WTC11 (cell line): ENCODE measurements at regions not wholly inside any gene's neighbourhood (a gene's known extent, or its start where the extent isn't known, plus 50 kb on each side); places are given as distances from the start of the nearest gene placed in this dataset.

Experiments used
- ATAC-seq: fragments of 200-7000 bp; cut with Tn5 transposase; 2 replicates; pipeline ENCODE4 v1.10.0; 2021; ENCODE audit warnings: mild to moderate bottlenecking, moderate library complexity
- CTCF ChIA-PET: fragments of 300-600 bp; sonication (Branson Sonifier 250); formaldehyde crosslinking; loops from one replicate; lab custom pipeline; 2021; ENCODE audit warnings: antibody characterized with exemption; lab: Charles Lee
- POLR2A ChIA-PET: fragments of 350-600 bp; sonication (Branson Sonifier 250); formaldehyde crosslinking; loops from one replicate; lab custom pipeline; 2021; ENCODE audit warnings: antibody characterized with exemption; lab: Charles Lee
- DNase-seq: peaks from one replicate; pipeline ENCODE4 v3.0.0; 2021; ENCODE audit warnings: low spot score
- H3K27ac Mint-ChIP-seq: 2 replicates; pipeline ENCODE4 v1.8.0; 2021; ENCODE audit warnings: mixed read lengths
- H3K27me3 Mint-ChIP-seq: 2 replicates; pipeline ENCODE4 v1.8.0; 2021; ENCODE audit warnings: low read depth, mild to moderate bottlenecking, moderate library complexity, mixed read lengths
- H3K36me3 Mint-ChIP-seq: 2 replicates; pipeline ENCODE4 v1.8.0; 2021; ENCODE audit warnings: mixed read lengths
- H3K4me1 Mint-ChIP-seq: 2 replicates; pipeline ENCODE4 v1.8.0; 2022; ENCODE audit warnings: mixed read lengths
- H3K4me3 Mint-ChIP-seq: 2 replicates; pipeline ENCODE4 v1.8.0; 2021; ENCODE audit warnings: mild to moderate bottlenecking, moderate library complexity, mixed read lengths
- H3K9me3 Mint-ChIP-seq: 2 replicates; pipeline ENCODE4 v1.8.0; 2021; ENCODE audit warnings: mixed read lengths
- ZBTB21 ChIP-seq: sonication (generic); formaldehyde crosslinking; IDR thresholded peaks from 2 replicates; pipeline ENCODE4 v1.8.1; 2023; ENCODE audit warnings: mild to moderate bottlenecking, missing genetic modification reagents, borderline replicate concordance
- ZNF671 ChIP-seq: fragments of 250-450 bp; sonication (Bioruptor Pico); IDR thresholded peaks from 2 replicates; pipeline ENCODE4 v1.8.0; 2021; ENCODE audit warnings: mild to moderate bottlenecking
- TF ChIP-seq, protein P1 (sequence below): sonication (generic); formaldehyde crosslinking; IDR thresholded peaks from 2 replicates; pipeline ENCODE4 v1.8.0; 2023; ENCODE audit warnings: missing genetic modification reagents
- TF ChIP-seq, protein P2 (sequence below): sonication (generic); formaldehyde crosslinking; IDR thresholded peaks from 2 replicates; pipeline ENCODE4 v1.8.0; 2022; ENCODE audit warnings: mild to moderate bottlenecking, missing genetic modification reagents
- TF ChIP-seq, protein P3 (sequence below): fragments of 250-450 bp; sonication (Bioruptor Pico); IDR thresholded peaks from 2 replicates; pipeline ENCODE4 v1.8.0; 2021; ENCODE audit warnings: mild to moderate bottlenecking
- TF ChIP-seq, protein P4 (sequence below): sonication (generic); formaldehyde crosslinking; IDR thresholded peaks from 2 replicates; pipeline ENCODE4 v1.8.1; 2023; ENCODE audit warnings: mild to moderate bottlenecking, missing genetic modification reagents
- TF ChIP-seq, protein P5 (sequence below): sonication (generic); formaldehyde crosslinking; conservative IDR thresholded peaks from 2 replicates; pipeline ENCODE4 v1.8.1; 2023; ENCODE audit warnings: mild to moderate bottlenecking, low read depth, missing genetic modification reagents, moderate library complexity
- TF ChIP-seq, protein P6 (sequence below): sonication (generic); formaldehyde crosslinking; IDR thresholded peaks from 2 replicates; pipeline ENCODE4 v1.8.0; 2022; ENCODE audit warnings: missing genetic modification reagents
- TF ChIP-seq, protein P7 (sequence below): sonication (generic); formaldehyde crosslinking; IDR thresholded peaks from 2 replicates; pipeline ENCODE4 v1.8.1; 2022; ENCODE audit warnings: mild to moderate bottlenecking, missing genetic modification reagents, moderate library complexity, borderline replicate concordance

DNA sequence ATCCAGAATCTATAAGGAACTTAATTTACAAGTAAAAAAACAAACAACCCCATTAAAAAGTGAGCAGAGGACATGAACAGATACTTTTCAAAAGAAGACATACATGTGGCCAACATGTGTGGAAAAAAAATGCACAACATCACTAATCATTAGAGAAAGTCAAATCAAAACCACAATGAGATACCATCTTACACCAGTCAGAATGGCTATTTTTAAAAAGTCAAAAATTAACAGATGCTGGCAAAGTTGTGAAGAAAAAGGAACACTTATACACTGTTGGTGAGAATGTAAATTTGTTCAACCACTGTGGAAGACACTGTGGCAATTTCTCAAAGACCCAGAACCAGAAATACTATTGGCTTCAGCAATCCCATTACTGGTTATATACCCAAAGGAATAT, 830.0 kb upstream of the ALCAM start (continued):
- TF ChIP-seq, protein P1, sequence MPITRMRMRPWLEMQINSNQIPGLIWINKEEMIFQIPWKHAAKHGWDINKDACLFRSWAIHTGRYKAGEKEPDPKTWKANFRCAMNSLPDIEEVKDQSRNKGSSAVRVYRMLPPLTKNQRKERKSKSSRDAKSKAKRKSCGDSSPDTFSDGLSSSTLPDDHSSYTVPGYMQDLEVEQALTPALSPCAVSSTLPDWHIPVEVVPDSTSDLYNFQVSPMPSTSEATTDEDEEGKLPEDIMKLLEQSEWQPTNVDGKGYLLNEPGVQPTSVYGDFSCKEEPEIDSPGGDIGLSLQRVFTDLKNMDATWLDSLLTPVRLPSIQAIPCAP (CRISPR knock-in tag) = no peak
- TF ChIP-seq, protein P2, sequence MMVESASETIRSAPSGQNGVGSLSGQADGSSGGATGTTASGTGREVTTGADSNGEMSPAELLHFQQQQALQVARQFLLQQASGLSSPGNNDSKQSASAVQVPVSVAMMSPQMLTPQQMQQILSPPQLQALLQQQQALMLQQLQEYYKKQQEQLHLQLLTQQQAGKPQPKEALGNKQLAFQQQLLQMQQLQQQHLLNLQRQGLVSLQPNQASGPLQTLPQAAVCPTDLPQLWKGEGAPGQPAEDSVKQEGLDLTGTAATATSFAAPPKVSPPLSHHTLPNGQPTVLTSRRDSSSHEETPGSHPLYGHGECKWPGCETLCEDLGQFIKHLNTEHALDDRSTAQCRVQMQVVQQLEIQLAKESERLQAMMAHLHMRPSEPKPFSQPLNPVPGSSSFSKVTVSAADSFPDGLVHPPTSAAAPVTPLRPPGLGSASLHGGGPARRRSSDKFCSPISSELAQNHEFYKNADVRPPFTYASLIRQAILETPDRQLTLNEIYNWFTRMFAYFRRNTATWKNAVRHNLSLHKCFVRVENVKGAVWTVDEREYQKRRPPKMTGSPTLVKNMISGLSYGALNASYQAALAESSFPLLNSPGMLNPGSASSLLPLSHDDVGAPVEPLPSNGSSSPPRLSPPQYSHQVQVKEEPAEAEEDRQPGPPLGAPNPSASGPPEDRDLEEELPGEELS = no peak
- TF ChIP-seq, protein P3, sequence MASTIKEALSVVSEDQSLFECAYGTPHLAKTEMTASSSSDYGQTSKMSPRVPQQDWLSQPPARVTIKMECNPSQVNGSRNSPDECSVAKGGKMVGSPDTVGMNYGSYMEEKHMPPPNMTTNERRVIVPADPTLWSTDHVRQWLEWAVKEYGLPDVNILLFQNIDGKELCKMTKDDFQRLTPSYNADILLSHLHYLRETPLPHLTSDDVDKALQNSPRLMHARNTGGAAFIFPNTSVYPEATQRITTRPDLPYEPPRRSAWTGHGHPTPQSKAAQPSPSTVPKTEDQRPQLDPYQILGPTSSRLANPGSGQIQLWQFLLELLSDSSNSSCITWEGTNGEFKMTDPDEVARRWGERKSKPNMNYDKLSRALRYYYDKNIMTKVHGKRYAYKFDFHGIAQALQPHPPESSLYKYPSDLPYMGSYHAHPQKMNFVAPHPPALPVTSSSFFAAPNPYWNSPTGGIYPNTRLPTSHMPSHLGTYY (CRISPR knock-in tag) = no peak

DNA sequence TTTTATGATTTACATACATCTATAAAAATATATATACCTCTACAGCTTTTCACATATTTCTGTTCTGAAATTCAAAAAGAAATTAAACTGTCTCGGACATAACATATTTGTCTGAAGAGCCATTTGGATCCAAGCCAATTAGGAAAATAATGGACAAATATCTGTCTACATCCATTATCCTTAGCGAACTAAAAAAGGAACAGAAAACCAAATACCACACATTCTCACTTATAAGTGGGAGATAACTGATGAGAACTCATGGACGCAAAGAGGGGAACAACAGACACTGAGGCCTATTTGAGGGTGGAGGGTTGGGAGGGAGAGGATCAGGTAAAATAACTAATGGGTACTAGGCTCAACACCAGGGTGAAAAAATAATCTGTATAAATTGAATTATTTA, 829.4 kb upstream of the ALCAM start:
- peaks cover 30% of the 10 kb centered on the region for H3K9me3 Mint-ChIP-seq
- peaks cover 4% of the 10 kb centered on the region for H3K36me3 Mint-ChIP-seq
- H3K27ac Mint-ChIP-seq = no peak overlapping the region
- DNase-seq = no peak
- H3K27me3 Mint-ChIP-seq = no peaks in the 10 kb centered on the region
- POLR2A ChIA-PET = no interaction called here
- CTCF ChIA-PET = no interaction called here
- no peak overlapping the region for H3K4me3 Mint-ChIP-seq
- no peaks in the 10 kb centered on the region for H3K4me1 Mint-ChIP-seq
- no peak for ATAC-seq
- TF ChIP-seq, protein P4, sequence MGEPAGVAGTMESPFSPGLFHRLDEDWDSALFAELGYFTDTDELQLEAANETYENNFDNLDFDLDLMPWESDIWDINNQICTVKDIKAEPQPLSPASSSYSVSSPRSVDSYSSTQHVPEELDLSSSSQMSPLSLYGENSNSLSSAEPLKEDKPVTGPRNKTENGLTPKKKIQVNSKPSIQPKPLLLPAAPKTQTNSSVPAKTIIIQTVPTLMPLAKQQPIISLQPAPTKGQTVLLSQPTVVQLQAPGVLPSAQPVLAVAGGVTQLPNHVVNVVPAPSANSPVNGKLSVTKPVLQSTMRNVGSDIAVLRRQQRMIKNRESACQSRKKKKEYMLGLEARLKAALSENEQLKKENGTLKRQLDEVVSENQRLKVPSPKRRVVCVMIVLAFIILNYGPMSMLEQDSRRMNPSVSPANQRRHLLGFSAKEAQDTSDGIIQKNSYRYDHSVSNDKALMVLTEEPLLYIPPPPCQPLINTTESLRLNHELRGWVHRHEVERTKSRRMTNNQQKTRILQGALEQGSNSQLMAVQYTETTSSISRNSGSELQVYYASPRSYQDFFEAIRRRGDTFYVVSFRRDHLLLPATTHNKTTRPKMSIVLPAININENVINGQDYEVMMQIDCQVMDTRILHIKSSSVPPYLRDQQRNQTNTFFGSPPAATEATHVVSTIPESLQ (CRISPR knock-in tag) = no peak
- no peak for TF ChIP-seq ZNF671 (CRISPR knock-in tag)
- TF ChIP-seq, protein P5, sequence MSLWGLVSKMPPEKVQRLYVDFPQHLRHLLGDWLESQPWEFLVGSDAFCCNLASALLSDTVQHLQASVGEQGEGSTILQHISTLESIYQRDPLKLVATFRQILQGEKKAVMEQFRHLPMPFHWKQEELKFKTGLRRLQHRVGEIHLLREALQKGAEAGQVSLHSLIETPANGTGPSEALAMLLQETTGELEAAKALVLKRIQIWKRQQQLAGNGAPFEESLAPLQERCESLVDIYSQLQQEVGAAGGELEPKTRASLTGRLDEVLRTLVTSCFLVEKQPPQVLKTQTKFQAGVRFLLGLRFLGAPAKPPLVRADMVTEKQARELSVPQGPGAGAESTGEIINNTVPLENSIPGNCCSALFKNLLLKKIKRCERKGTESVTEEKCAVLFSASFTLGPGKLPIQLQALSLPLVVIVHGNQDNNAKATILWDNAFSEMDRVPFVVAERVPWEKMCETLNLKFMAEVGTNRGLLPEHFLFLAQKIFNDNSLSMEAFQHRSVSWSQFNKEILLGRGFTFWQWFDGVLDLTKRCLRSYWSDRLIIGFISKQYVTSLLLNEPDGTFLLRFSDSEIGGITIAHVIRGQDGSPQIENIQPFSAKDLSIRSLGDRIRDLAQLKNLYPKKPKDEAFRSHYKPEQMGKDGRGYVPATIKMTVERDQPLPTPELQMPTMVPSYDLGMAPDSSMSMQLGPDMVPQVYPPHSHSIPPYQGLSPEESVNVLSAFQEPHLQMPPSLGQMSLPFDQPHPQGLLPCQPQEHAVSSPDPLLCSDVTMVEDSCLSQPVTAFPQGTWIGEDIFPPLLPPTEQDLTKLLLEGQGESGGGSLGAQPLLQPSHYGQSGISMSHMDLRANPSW (CRISPR knock-in tag) = no peak
- TF ChIP-seq, protein P6, sequence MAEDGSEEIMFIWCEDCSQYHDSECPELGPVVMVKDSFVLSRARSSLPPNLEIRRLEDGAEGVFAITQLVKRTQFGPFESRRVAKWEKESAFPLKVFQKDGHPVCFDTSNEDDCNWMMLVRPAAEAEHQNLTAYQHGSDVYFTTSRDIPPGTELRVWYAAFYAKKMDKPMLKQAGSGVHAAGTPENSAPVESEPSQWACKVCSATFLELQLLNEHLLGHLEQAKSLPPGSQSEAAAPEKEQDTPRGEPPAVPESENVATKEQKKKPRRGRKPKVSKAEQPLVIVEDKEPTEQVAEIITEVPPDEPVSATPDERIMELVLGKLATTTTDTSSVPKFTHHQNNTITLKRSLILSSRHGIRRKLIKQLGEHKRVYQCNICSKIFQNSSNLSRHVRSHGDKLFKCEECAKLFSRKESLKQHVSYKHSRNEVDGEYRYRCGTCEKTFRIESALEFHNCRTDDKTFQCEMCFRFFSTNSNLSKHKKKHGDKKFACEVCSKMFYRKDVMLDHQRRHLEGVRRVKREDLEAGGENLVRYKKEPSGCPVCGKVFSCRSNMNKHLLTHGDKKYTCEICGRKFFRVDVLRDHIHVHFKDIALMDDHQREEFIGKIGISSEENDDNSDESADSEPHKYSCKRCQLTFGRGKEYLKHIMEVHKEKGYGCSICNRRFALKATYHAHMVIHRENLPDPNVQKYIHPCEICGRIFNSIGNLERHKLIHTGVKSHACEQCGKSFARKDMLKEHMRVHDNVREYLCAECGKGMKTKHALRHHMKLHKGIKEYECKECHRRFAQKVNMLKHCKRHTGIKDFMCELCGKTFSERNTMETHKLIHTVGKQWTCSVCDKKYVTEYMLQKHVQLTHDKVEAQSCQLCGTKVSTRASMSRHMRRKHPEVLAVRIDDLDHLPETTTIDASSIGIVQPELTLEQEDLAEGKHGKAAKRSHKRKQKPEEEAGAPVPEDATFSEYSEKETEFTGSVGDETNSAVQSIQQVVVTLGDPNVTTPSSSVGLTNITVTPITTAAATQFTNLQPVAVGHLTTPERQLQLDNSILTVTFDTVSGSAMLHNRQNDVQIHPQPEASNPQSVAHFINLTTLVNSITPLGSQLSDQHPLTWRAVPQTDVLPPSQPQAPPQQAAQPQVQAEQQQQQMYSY (CRISPR knock-in tag) = no peak
- TF ChIP-seq, protein P7, sequence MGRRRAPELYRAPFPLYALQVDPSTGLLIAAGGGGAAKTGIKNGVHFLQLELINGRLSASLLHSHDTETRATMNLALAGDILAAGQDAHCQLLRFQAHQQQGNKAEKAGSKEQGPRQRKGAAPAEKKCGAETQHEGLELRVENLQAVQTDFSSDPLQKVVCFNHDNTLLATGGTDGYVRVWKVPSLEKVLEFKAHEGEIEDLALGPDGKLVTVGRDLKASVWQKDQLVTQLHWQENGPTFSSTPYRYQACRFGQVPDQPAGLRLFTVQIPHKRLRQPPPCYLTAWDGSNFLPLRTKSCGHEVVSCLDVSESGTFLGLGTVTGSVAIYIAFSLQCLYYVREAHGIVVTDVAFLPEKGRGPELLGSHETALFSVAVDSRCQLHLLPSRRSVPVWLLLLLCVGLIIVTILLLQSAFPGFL (CRISPR knock-in tag) = no peak
- no peak for TF ChIP-seq ZBTB21 (CRISPR knock-in tag)
- TF ChIP-seq, all 79 proteins: peak for 0
